ENCODE measurements at regions not wholly inside any gene's neighbourhood (a gene's known extent, or its start where the extent isn't known, plus 50 kb on each side); places are given as distances from the start of the nearest gene placed in this dataset.

- TF ChIP-seq ZBTB33 (IDR thresholded peaks at IDR 0.05; ENCODE audit: borderline replicate concordance, low read depth) (no peak), TAF1 (IDR thresholded peaks at IDR 0.05; ENCODE audit: borderline replicate concordance, low read depth, low read length) (no peak), CTCF (IDR thresholded peaks at IDR 0.05) (no peak), MXI1 (IDR thresholded peaks at IDR 0.05; ENCODE audit: low read depth, low read length) (no peak), RFX5 (IDR thresholded peaks at IDR 0.05; ENCODE audit: low read length) (no peak), EP300 (IDR thresholded peaks at IDR 0.05; ENCODE audit: borderline replicate concordance in 1 of 2, low read depth in 1 of 2, low read length in 1 of 2) (no peak), PBX3 (IDR thresholded peaks at IDR 0.05) (no peak), SIN3A (IDR thresholded peaks at IDR 0.05; ENCODE audit: borderline replicate concordance, low read depth, low read length) (no peak), JUND (IDR thresholded peaks at IDR 0.05) (no peak)
Observed at GRCh38 chr2:212665948-212666347, 127.3 kb upstream of the ERBB4 start.
